Stimulated activated CD8-positive, alpha-beta memory T cell treated with anti-CD3 and anti-CD28 coated beads, Interleukin-4, amount 100 ng/mL, for 48 hours (primary cell): ENCODE measurements at regions not wholly inside any gene's neighbourhood (a gene's known extent, or its start where the extent isn't known, plus 50 kb on each side); places are given as distances from the start of the nearest gene placed in this dataset.
"Not testable (repeated sequence)": the region's sequence is repeated elsewhere in the genome, so short reads cannot be mapped to it uniquely, and the experiment has no call there.

Experiments used
- DNase-seq: peaks from one replicate; pipeline ENCODE4 v3.0.0-alpha.2; 2020

- no peak for DNase-seq
Measured at GRCh38 chr18:41121116-41121826, 833.8 kb upstream of the PIK3C3 start.

GRCh38 chr18:41119031-41119430 lies 836.0 kb upstream of the PIK3C3 start:
- DNase-seq = no peak

- DNase-seq = no peak
Measured at GRCh38 chr18:41113885-41114482, 841.0 kb upstream of the PIK3C3 start.

DNA sequence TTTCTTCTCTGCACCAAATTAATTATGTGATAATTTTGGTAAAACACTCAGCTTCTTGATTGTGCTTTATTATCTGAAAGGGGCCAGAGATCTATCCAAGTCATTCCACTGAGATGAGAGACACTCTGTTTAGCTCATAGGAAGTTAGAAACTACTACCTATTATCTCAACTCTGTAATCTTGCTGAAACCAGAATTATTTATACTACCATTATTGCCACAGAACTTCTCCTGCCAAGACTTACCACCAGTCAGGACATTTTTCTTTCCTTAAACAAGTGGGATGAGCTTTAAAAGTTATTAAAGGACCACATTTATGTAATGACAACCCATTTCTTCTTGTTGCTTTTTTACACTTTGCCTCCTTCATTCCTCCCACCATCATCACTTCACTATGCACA lies 855.6 kb upstream of the PIK3C3 start:
- no peak for DNase-seq

DNA sequence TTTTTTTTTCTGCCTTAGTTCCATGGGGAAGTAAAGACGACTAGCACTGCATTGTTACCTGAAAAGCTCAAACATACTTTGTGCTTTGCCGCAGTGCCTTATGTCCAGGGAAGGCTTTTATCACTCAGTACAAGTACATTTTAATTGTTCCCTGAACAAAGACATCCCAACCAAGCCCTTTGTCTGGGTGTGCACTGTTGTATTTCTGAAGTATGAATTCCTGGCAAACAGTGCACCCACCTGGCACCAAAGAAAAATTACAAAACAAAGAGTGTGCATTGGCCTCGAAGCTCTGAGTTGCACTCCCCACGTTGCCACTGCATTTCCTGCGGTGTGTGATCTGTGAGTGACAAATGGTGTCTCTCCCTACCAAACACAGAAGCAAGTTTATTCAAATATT lies 858.5 kb upstream of the PIK3C3 start:
- no peak for DNase-seq

GRCh38 chr18:41077076-41077475 lies 878.0 kb upstream of the PIK3C3 start:
- no peak for DNase-seq

- no peak for DNase-seq
Measured at GRCh38 chr18:41075212-41075611, 879.8 kb upstream of the PIK3C3 start.

DNA sequence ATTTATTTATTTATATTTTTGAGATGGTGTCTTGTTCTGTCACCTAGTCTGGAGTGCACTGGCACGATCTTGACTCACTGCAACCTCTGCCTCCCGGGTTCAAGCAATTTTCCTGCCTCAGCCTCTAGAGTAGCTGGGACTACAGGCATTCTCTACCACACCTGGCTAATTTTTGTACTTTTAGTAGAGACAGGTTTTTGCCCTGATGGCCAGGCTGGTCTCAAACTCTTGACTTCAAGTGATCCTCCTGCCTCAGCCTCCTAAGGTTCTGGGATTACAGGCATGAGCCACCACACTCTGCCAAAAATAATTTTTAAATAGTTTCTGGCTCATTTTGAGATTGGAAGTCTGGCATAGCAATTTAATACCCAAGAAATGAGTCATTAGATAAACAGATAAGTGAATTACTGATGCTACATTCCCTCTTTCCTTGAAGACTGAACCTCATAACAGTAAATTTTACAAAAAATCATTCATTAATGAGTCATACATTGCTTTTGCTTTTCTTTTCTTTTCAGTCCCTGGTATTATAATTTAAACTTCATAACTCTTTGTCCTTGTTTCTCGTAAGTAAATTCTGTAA lies 881.6 kb upstream of the PIK3C3 start:
- no peak for DNase-seq

DNA sequence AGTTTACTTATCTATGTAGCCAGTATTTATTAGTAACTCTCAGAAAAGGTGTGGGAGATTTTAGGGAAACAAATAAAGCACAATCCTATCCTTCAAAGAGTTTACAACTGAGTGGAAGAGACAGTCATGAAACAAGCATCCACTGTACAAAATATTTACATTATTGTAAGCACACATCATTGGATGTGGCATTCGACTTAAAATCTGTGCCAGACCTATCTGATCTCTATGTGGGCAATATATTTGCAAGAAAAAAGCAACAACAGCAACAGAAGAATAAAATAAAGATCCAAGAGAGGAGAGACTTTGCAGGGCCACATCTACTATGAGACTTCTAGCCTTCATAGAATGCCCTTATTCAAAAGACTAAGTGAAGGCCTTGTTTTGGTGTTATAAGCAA lies 882.1 kb upstream of the PIK3C3 start:
- no peak for DNase-seq

DNA sequence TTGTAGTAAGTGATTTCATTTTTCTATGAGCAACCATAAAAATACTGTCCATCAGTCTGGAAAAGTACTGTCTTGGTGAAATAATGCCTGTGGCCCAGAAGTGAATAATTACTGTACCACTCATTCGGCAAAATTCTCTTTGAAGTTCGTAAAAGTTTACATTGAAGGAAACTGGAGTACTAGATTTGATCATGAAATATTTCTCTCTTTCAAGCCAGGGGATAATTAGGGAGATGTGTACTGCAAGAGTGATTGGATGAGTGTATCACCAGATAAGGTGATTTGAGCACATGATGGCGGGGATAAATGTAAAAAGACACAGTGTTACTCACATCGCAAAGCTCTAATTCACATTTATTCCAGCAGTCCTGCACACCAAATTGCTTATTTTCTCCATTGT lies 883.2 kb upstream of the PIK3C3 start:
- no peak for DNase-seq

GRCh38 chr18:41069167-41069566 lies 885.9 kb upstream of the PIK3C3 start:
- DNase-seq = no peak

GRCh38 chr18:41064916-41065315 lies 890.1 kb upstream of the PIK3C3 start:
- no peak for DNase-seq

- no peak for DNase-seq
Measured at GRCh38 chr18:41060967-41061366, 894.1 kb upstream of the PIK3C3 start.

- no peak for DNase-seq
Measured at GRCh38 chr18:41059126-41059415, 896.0 kb upstream of the PIK3C3 start.

DNA sequence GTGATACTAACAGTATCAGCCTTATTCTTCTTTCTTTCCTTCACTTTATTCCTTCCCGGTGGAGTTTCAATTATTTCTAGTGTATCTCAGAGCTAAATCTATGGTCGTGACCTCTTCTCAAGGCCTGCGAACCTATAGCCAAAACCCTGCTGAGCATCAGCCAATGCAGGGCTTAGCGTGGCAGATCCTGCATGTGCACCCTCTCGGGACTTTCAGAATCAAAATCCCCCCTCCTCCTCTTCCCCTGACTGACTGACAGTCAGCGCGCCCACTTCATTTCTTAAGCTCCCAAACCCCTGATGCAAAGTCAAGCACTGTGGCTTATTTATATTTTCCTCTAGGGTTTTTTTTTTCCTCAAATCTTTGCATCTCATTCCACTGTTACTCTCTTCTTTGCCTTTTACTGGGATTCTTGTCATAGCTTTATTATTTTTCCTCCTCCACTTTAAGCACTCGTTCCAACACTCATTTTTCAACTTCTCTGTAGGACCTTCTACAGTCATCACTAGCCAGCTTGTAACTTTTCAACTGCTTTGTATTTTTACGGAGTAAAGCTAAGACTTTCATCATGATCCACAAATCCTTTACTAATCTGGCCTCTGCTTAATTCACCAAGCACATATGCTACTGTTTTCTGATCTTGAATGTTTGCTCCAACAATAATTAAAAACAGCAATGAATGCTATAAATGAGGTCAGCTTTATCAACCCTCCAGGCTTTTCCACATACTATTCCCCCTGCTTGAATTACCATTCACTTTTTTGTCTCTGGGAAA lies 896.5 kb upstream of the PIK3C3 start:
- no peak for DNase-seq

- no peak for DNase-seq
Measured at GRCh38 chr18:41052625-41053024, 902.4 kb upstream of the PIK3C3 start.

GRCh38 chr18:41046250-41046649 lies 908.8 kb upstream of the PIK3C3 start:
- DNase-seq = not testable (repeated sequence)

DNA sequence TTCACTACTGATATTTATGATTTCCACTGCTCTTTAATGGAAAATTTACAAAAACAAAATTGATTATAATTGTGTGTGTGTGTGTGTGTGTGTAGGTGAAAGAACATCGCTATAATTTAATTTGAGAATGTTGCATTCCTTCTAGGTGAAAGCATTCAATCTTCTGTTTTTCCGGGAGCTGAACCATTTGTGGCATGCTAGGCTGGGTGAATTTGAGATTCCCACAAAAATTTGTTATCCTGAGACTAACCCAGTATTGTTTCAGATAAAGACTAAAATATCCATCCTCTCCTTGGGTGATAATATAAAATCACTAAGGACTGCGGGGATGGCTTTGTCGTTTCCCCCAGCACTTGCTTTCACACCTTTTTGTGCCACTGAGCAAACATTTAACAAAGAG lies 911.2 kb upstream of the PIK3C3 start:
- no peak for DNase-seq

DNA sequence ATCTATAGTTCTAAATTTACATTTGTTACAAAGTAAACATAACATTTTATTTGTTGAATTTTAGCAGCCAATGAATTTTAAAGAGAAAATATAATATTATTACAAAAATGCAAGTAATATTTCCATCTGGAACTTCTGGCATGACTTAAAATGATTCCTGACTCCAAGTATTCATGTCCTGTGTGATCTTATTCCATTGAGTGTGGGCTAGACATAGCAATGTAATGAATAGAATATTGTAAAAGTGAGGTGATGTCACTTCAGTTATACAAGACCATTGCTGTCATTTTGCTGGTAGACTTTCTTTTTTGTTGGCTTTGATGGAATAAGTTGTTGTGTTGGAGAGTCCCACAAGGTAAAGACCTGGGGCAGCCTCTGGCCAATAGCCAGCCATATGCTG lies 912.2 kb upstream of the PIK3C3 start:
- DNase-seq = no peak

DNA sequence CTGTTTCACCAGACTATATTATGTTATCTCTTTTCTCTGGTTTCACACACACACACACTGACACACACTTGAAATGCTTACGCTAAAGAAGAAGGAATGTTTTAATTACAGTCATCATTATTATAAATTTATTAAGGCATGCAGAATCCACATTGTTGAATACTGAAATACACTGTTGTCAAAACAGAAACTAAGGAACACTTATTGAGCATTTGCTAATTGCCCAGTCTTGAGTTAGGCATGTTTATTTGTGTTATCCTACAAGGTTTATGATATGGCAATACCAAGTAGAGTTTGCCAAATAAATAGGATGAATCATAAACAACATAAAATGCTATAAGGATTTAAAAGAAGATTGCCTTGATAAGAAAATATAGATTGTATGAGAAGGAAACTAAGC lies 917.0 kb upstream of the PIK3C3 start:
- no peak for DNase-seq

GRCh38 chr18:41036346-41036745 lies 918.7 kb upstream of the PIK3C3 start:
- DNase-seq = no peak

DNA sequence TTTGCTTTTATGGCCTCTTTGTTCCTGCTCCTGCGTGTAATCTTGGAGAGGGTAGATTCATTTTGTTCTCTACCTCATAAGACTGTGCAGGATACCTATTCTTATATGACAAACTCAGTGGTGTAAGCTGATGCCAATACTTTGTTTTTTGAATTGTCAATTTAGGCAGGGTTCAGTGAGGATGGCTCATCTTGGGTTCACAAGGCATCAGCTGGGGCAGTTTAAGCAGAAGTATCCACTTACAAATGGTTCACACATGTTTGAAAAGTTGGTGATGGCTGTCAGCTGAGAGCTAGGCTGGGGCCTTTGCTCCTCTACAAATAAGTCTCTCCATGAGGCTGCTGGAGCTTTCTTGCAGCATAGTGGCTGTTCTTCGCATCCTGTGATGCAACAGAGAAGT lies 920.6 kb upstream of the PIK3C3 start:
- no peak for DNase-seq

DNA sequence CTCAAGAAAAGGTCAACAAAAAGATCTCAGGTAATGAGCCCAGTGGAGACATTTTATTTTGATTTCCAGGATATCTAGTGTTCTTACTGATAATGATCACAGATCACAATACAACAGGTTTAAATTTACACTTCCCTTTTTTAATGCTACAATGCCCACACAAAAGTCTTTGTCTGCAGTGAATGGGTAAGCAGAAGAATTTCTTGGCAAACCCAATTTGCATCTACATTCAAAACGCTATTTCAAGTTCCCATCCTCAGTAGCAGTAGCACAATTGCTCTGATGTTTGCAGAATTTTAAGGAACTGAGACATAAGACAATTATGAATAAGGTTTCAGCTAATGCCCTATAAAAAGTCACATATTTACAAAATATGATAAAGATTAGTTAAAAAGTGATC lies 929.4 kb upstream of the PIK3C3 start:
- DNase-seq = no peak

- DNase-seq = no peak
Measured at GRCh38 chr18:41024792-41025191, 930.2 kb upstream of the PIK3C3 start.
